ENCODE measurements at regions not wholly inside any gene's neighbourhood (a gene's known extent, or its start where the extent isn't known, plus 50 kb on each side); places are given as distances from the start of the nearest gene placed in this dataset.

- CTCF ChIA-PET (ENCODE audit: partially characterized antibody): interaction anchor here (0.8 to 2.0 kb wide), 3 partner anchors 13 to 251 kb away, joined by 3 to 8 read pairs (median 4); no protein-coding TSS in a partner anchor
- TF ChIP-seq BCL11A (IDR thresholded peaks at IDR 0.05; ENCODE audit: low read depth in 2 of 2, low read length in 2 of 2) (no peak), YY1 (IDR thresholded peaks at IDR 0.05; ENCODE audit: low read depth, low read length) (no peak), CBX8 (IDR thresholded peaks at IDR 0.05; ENCODE audit: borderline replicate concordance, low read depth, low read length) (no peak), ATF2 (IDR thresholded peaks at IDR 0.05; ENCODE audit: low read length) (no peak), ATF3 (IDR thresholded peaks at IDR 0.05; ENCODE audit: insufficient read depth, low read depth, low read length) (no peak), TAF7 (optimal IDR thresholded peaks at IDR 0.05; ENCODE audit: borderline replicate concordance, low read depth, low read length) (no peak), EGR1 (IDR thresholded peaks at IDR 0.05; ENCODE audit: borderline replicate concordance, low read depth, low read length) (no peak), MAX (IDR thresholded peaks at IDR 0.05) (no peak), USF2 (IDR thresholded peaks at IDR 0.05; ENCODE audit: low read length) (no peak), JUN (IDR thresholded peaks at IDR 0.05; ENCODE audit: low read depth, low read length) (no peak), CHD2 (IDR thresholded peaks at IDR 0.05; ENCODE audit: low read length) (no peak)
These were observed 220.0 kb downstream of the RASSF9 start for GRCh38 chr12:85616201-85616600.

More at GRCh38 chr12:85616201-85616600, 220.0 kb downstream of the RASSF9 start:
- H3K36me3 ChIP-seq (ENCODE audit: control insufficient read depth in 2 of 4, insufficient read depth in 4 of 4, low read length in 3 of 4): no peaks in the 10 kb centered on the region
- H4K5ac ChIP-seq (ENCODE audit: insufficient read length, low read depth, low read length): no peak overlapping the region
- WGBS, 2 experiments (ENCODE audit: extremely low coverage in 1 of 2, insufficient coverage in 1 of 2, insufficient read length in 1 of 2, insufficient replicate concordance in 2 of 2, low coverage in 1 of 2, low lambda C conversion rate in 2 of 2, missing lambda C conversion rate in 1 of 2): 79% methylated on average over 2 of the region's 2 CpGs; no CpG with 5 or more reads in 1 of the 2 experiments
- H3K4me3 ChIP-seq (ENCODE audit: extremely low read depth in 1 of 4, insufficient read depth in 2 of 4, low read depth in 3 of 4, low read length in 4 of 4): no peak overlapping the region
- POLR2A ChIA-PET (ENCODE audit: partially characterized antibody): no interaction called here
- H4K20me1 ChIP-seq (replicated peaks in 1 of 2; ENCODE audit: control insufficient read depth in 1 of 2, insufficient read depth in 2 of 2, low read length in 2 of 2): no peaks in the 10 kb centered on the region
- H2BK15ac ChIP-seq (ENCODE audit: low read length): no peak overlapping the region
- H2BK120ac ChIP-seq (replicated peaks; ENCODE audit: low read depth, low read length): no peak overlapping the region
- H3K4me2 ChIP-seq (ENCODE audit: insufficient read depth in 1 of 2, low read depth in 2 of 2, low read length in 2 of 2): no peak overlapping the region
- no peak for FAIRE-seq
- 0 out of 4 replicates have a peak, but pooled peaks cover 0 to 2% of the 10 kb centered on the region in 2 experiments for H3K9me3 ChIP-seq (ENCODE audit: insufficient read depth in 2 of 2, low read depth in 1 of 2, low read length in 1 of 2)
- DNase-seq (ENCODE audit: low read depth in 1 of 2, low spot score in 2 of 2): no peak
- no peaks in the 10 kb centered on the region for H3K27me3 ChIP-seq (replicated peaks in 1 of 4; ENCODE audit: control insufficient read depth in 3 of 4, extremely low read depth in 1 of 4, insufficient read depth in 3 of 4, low read length in 3 of 4)
- H3K9ac ChIP-seq (replicated peaks in 1 of 4; ENCODE audit: extremely low read depth in 1 of 4, low read depth in 3 of 4, low read length in 3 of 4): no peak overlapping the region
- H4K8ac ChIP-seq (ENCODE audit: extremely low read depth, insufficient read depth, low read length): no peak overlapping the region
- H2BK12ac ChIP-seq (ENCODE audit: low read depth, low read length): no peak overlapping the region
- H3K23me2 ChIP-seq (ENCODE audit: low read depth, low read length): no peaks in the 10 kb centered on the region
- H3K4ac ChIP-seq (replicated peaks; ENCODE audit: insufficient read length, low read depth, low read length): no peak overlapping the region
- H2AK5ac ChIP-seq (ENCODE audit: low read depth, low read length): no peak overlapping the region
- no peak overlapping the region for H3K18ac ChIP-seq (ENCODE audit: extremely low read depth, low read length)
- no peaks in the 10 kb centered on the region for H3K79me2 ChIP-seq (ENCODE audit: control insufficient read depth in 1 of 2, insufficient read depth in 2 of 2, low read length in 2 of 2)
- H4K91ac ChIP-seq (replicated peaks; ENCODE audit: insufficient read length, low read length): no peak overlapping the region
- H3K23ac ChIP-seq (ENCODE audit: insufficient read length): no peak overlapping the region
- H3K14ac ChIP-seq (ENCODE audit: insufficient read length): no peak overlapping the region
- no peak overlapping the region for H2BK5ac ChIP-seq (ENCODE audit: low read depth, low read length)
- no peak overlapping the region for H2BK20ac ChIP-seq (ENCODE audit: low read length)
- no peak overlapping the region for H2AFZ ChIP-seq (ENCODE audit: low read length)
- no peaks in the 10 kb centered on the region for H3K4me1 ChIP-seq (replicated peaks in 1 of 4; ENCODE audit: control insufficient read depth in 3 of 4, insufficient read depth in 4 of 4, low read length in 3 of 4)
- no peaks in the 10 kb centered on the region for H3K79me1 ChIP-seq (ENCODE audit: low read depth, low read length)
- H3K27ac ChIP-seq (ENCODE audit: low read depth, low read length): no peak overlapping the region
- no peak overlapping the region for H3K56ac ChIP-seq (replicated peaks; ENCODE audit: insufficient read length, low read depth, low read length)
